Panc1 (cell line): ENCODE measurements at regions not wholly inside any gene's neighbourhood (a gene's known extent, or its start where the extent isn't known, plus 50 kb on each side); places are given as distances from the start of the nearest gene placed in this dataset.

ENCODE experiments used
- ATAC-seq: fragments of 200-7000 bp; cut with Tn5 transposase; 2 replicates; pipeline ENCODE4 v1.9.1; 2020; ENCODE audit warnings: mild to moderate bottlenecking, moderate library complexity
- BruUV-seq: library from RNA; stranded (reverse); fragments of 400-500 nt; replicated peaks from 2 replicates; lab custom pipeline; 2021; lab: Mats Ljungman, UMichigan
- CTCF ChIA-PET: fragments of 300-600 bp; sonication (Branson Sonifier 250); formaldehyde crosslinking; loops from one replicate; lab custom pipeline; 2022; ENCODE audit warnings: antibody characterized with exemption; lab: Charles Lee
- POLR2A ChIA-PET: fragments of 300-600 bp; sonication (Branson Sonifier 250); formaldehyde crosslinking; loops from one replicate; lab custom pipeline; 2022; ENCODE audit warnings: antibody characterized with exemption; lab: Charles Lee
- DNase-seq: peaks from one replicate; pipeline ENCODE4 v3.0.0-alpha.2; 2010; ENCODE audit warnings: low read depth, low spot score
- H3K27ac ChIP-seq: 2 replicates; pipeline ENCODE4 v1.5.1; 2011; ENCODE audit warnings: mild to moderate bottlenecking, low read length, inconsistent platforms
- H3K27me3 ChIP-seq: fragments of 200-500 bp; sonication (Bioruptor generic); 2 replicates; pipeline ENCODE4 v1.6.0; 2014; ENCODE audit warnings: low read length, inconsistent platforms; ENCODE audit not compliant: control insufficient read depth, insufficient read depth
- H3K36me3 ChIP-seq: fragments of 200-500 bp; sonication (Bioruptor generic); 2 replicates; pipeline ENCODE4 v1.5.1; 2014; ENCODE audit warnings: inconsistent platforms, mild to moderate bottlenecking, low read length, moderate library complexity; ENCODE audit not compliant: control insufficient read depth, insufficient read depth
- H3K4me1 ChIP-seq: 2 replicates; pipeline ENCODE4 v1.5.1; 2011; ENCODE audit warnings: inconsistent platforms, mild to moderate bottlenecking, low read length, moderate library complexity; ENCODE audit not compliant: control insufficient read depth, insufficient read depth
- H3K4me3 ChIP-seq, 2 experiments: 2 replicates each; pipeline ENCODE4 v1.5.1; 2011 to 2012; ENCODE audit warnings: low read depth in 2 of 2, low read length in 2 of 2, mild to moderate bottlenecking in 2 of 2, inconsistent platforms in 1 of 2, moderate library complexity in 1 of 2
- H3K9me3 ChIP-seq: fragments of 200-500 bp; sonication (Bioruptor generic); 2 replicates; pipeline ENCODE4 v1.5.1; 2014; ENCODE audit warnings: low read depth, mild to moderate bottlenecking, inconsistent platforms, low read length, moderate library complexity; ENCODE audit not compliant: control insufficient read depth, insufficient read depth
- CTCF ChIP-seq: fragments of 450-650 bp; IDR thresholded peaks from 2 replicates; pipeline ENCODE4 v1.5.1; 2017; ENCODE audit warnings: mild to moderate bottlenecking
- POLR2AphosphoS5 ChIP-seq: IDR thresholded peaks from 2 replicates; pipeline ENCODE4 v1.6.1; 2012; ENCODE audit warnings: mild to moderate bottlenecking, low read depth, low read length, moderate library complexity
- REST ChIP-seq, 2 experiments: IDR thresholded peaks; 2 replicates each; pipeline ENCODE4 v1.6.1; 2011 to 2012; ENCODE audit warnings: low read depth in 2 of 2, control low read depth in 1 of 2, low read length in 1 of 2, mild to moderate bottlenecking in 1 of 2, moderate library complexity in 1 of 2; ENCODE audit not compliant: insufficient read depth in 1 of 2
- SIN3A ChIP-seq: IDR thresholded peaks from 2 replicates; pipeline ENCODE4 v1.6.1; 2012; ENCODE audit warnings: low read depth, mild to moderate bottlenecking, low read length, moderate library complexity, borderline replicate concordance; ENCODE audit not compliant: insufficient read depth
- TCF7L2 ChIP-seq: IDR thresholded peaks from 2 replicates; pipeline ENCODE4 v1.6.1; 2011; ENCODE audit warnings: mild to moderate bottlenecking, low read depth, low read length, inconsistent platforms
- in situ Hi-C: cut with HindIII; loops from 2 replicates; pipeline ENCODE4 v1.10.0; 2016; ENCODE audit warnings: low sequenced_read_pairs, low pct_unique_long_range_greater_than_20kb
- intact Hi-C: fragments of 100-400 bp; cut with micrococcal nuclease; formaldehyde crosslinking; loops from one replicate; pipeline ENCODE4 v1.10.0; 2022; ENCODE audit not compliant: unreplicated experiment

- ATAC-seq (no peak), DNase-seq (no peak)
- no peak overlapping the region for H3K27ac ChIP-seq
- TF ChIP-seq CTCF (no peak), REST (IDR thresholded peaks at IDR 0.05; ENCODE audit: insufficient read depth in 1 of 2, low read depth in 2 of 2, low read length in 1 of 2) (no peak), POLR2AphosphoS5 (no peak), TCF7L2 (no peak), SIN3A (no peak)
- H3K36me3 ChIP-seq, result no peaks in the 10 kb centered on the region
- no peaks in the 10 kb centered on the region for H3K27me3 ChIP-seq
- ChIA-PET CTCF (no interaction called here), POLR2A (no interaction called here)
- intact Hi-C loops (no loop called here), in situ Hi-C loops (no loop called here)
- BruUV-seq, result no TSS peak
- no peaks in the 10 kb centered on the region for H3K4me1 ChIP-seq
- no peak overlapping the region for H3K4me3 ChIP-seq
- no peaks in the 10 kb centered on the region for H3K9me3 ChIP-seq
These were observed 66.5 kb upstream of the TCF7L2 start for GRCh38 chr10:112883360-112884178.

GRCh38 chr10:112884179-112884504 is 65.9 kb upstream of the TCF7L2 start:
- DNase-seq (no peak), ATAC-seq (no peak)
- TF ChIP-seq CTCF, result no peak
- TF ChIP-seq SIN3A, result no peak
- TF ChIP-seq REST (IDR thresholded peaks at IDR 0.05; ENCODE audit: insufficient read depth in 1 of 2, low read depth in 2 of 2, low read length in 1 of 2), result no peak
- no peak for TF ChIP-seq POLR2AphosphoS5
- no peak for TF ChIP-seq TCF7L2
- BruUV-seq, result no TSS peak
- in situ Hi-C loops, result no loop called here
- intact Hi-C loops, result no loop called here
- Histone ChIP-seq H3K4me3 (no peak overlapping the region), H3K9me3 (no peaks in the 10 kb centered on the region), H3K27ac (no peak overlapping the region), H3K27me3 (no peaks in the 10 kb centered on the region), H3K36me3 (no peaks in the 10 kb centered on the region), H3K4me1 (no peaks in the 10 kb centered on the region)
- ChIA-PET CTCF (no interaction called here), POLR2A (no interaction called here)
